B cell (primary cell): ENCODE measurements at regions not wholly inside any gene's neighbourhood (a gene's known extent, or its start where the extent isn't known, plus 50 kb on each side); places are given as distances from the start of the nearest gene placed in this dataset.

Source experiments
- ATAC-seq: fragments of 200-7000 bp; cut with Tn5 transposase; one replicate; pipeline ENCODE4 v1.10.0; 2021; ENCODE audit warnings: low read depth, mild to moderate bottlenecking, moderate number of reproducible peaks, moderate library complexity
- CTCF ChIA-PET: fragments of 350-600 bp; sonication (Branson Sonifier 250); formaldehyde crosslinking; loops from one replicate; lab custom pipeline; 2021; ENCODE audit warnings: antibody characterized with exemption, inconsistent platforms; lab: Charles Lee
- POLR2A ChIA-PET: fragments of 350-600 bp; sonication (Branson Sonifier 250); formaldehyde crosslinking; loops from one replicate; lab custom pipeline; 2021; ENCODE audit warnings: antibody characterized with exemption; lab: Charles Lee
- DNase-seq: peaks from one replicate; pipeline ENCODE4 v3.0.0; 2013
- H2AFZ ChIP-seq: 2 replicates; pipeline ENCODE4 v1.6.1; 2012; ENCODE audit warnings: mild to moderate bottlenecking, low read depth, low read length; ENCODE audit not compliant: insufficient read depth, poor library complexity, severe bottlenecking
- H3K27ac ChIP-seq, 2 donors: 1 replicate in 1 of 2; 2 replicates in 1 of 2; pipeline ENCODE4 v1.5.1; 2012 to 2013; ENCODE audit warnings: low read length in 2 of 2, mild to moderate bottlenecking in 2 of 2, moderate library complexity in 1 of 2
- H3K27me3 ChIP-seq, 4 experiments: fragments of 200-600 bp in 1 of 4; sonication (generic) in 1 of 4; replicated peaks in 1 of 4; 1 replicate in 2 of 4; 2 replicates in 2 of 4; pipeline versions ENCODE4 v1.6.1 to v1.7.0; 2013 to 2016; ENCODE audit warnings: low read length in 3 of 4, mild to moderate bottlenecking in 2 of 4, mixed read lengths in 1 of 4, moderate library complexity in 1 of 4; ENCODE audit not compliant: insufficient read depth in 4 of 4, control insufficient read depth in 3 of 4; ENCODE audit errors: control extremely low read depth in 1 of 4
- H3K36me3 ChIP-seq, 2 experiments: replicated peaks in 1 of 2; 1 replicate in 1 of 2; 2 replicates in 1 of 2; pipeline versions ENCODE4 v1.6.1 to v1.7.1; 2013; ENCODE audit warnings: low read length in 1 of 2; ENCODE audit not compliant: insufficient read depth in 2 of 2, control insufficient read depth in 1 of 2; ENCODE audit errors: control extremely low read depth in 1 of 2, extremely low read depth in 1 of 2
- H3K4me1 ChIP-seq, 2 donors: fragments of 200-600 bp in 1 of 2; sonication (generic) in 1 of 2; 1 replicate in 1 of 2; 2 replicates in 1 of 2; pipeline versions ENCODE4 v1.5.1 to v1.6.1; 2013 to 2017; ENCODE audit warnings: low read length in 2 of 2; ENCODE audit not compliant: control insufficient read depth in 2 of 2, insufficient read depth in 2 of 2
- H3K4me2 ChIP-seq: replicated peaks from 2 replicates; pipeline ENCODE3; 2012; ENCODE audit warnings: mild to moderate bottlenecking, low read depth, low read length; ENCODE audit not compliant: poor library complexity, severe bottlenecking
- H3K4me3 ChIP-seq, 5 experiments: fragments of 200-600 bp in 1 of 5; sonication (generic) in 1 of 5; 1 replicate in 3 of 5; 2 replicates in 2 of 5; pipeline versions ENCODE4 v1.5.1 to v1.7.0; 2011 to 2016; ENCODE audit warnings: low read length in 4 of 5, mild to moderate bottlenecking in 4 of 5, low read depth in 2 of 5, control low read depth in 1 of 5, moderate library complexity in 1 of 5; ENCODE audit not compliant: insufficient read depth in 1 of 5; ENCODE audit errors: control extremely low read depth in 1 of 5, extremely low read depth in 1 of 5
- H3K79me2 ChIP-seq: fragments of 200-600 bp; sonication (generic); one replicate; pipeline ENCODE4 v1.6.0; 2016; ENCODE audit warnings: low read length; ENCODE audit not compliant: control insufficient read depth, insufficient read depth
- H3K9ac ChIP-seq: fragments of 200-600 bp; sonication (generic); 2 replicates; pipeline ENCODE4 v1.6.1; 2017; ENCODE audit warnings: mild to moderate bottlenecking, low read length, moderate library complexity
- H3K9me3 ChIP-seq, 3 donors: one replicate each; pipeline versions ENCODE4 v1.6.1 to v1.7.1; 2013; ENCODE audit warnings: low read length in 2 of 3; ENCODE audit not compliant: control insufficient read depth in 2 of 3, insufficient read depth in 1 of 3; ENCODE audit errors: control extremely low read depth in 1 of 3
- H4K20me1 ChIP-seq: 2 replicates; pipeline ENCODE4 v1.6.0; 2012; ENCODE audit warnings: mild to moderate bottlenecking, low read length; ENCODE audit not compliant: insufficient read depth, control insufficient read depth, poor library complexity, severe bottlenecking
- H3K27ac Mint-ChIP-seq: one replicate; pipeline ENCODE4 v1.8.0; 2021; ENCODE audit warnings: mixed read lengths
- H3K27me3 Mint-ChIP-seq: one replicate; pipeline ENCODE4 v1.8.0; 2021; ENCODE audit warnings: mixed read lengths
- H3K4me1 Mint-ChIP-seq: one replicate; pipeline ENCODE4 v1.8.0; 2021; ENCODE audit warnings: mixed read lengths
- H3K4me3 Mint-ChIP-seq: one replicate; pipeline ENCODE4 v1.8.0; 2021; ENCODE audit warnings: mixed read lengths
- H3K9me3 Mint-ChIP-seq: one replicate; pipeline ENCODE4 v1.8.0; 2022; ENCODE audit warnings: mixed read lengths; ENCODE audit not compliant: insufficient read depth
- CTCF ChIP-seq: fragments of 200-600 bp; IDR thresholded peaks from one replicate; pipeline ENCODE4 v1.8.0; 2022; ENCODE audit warnings: antibody characterized with exemption, mild to moderate bottlenecking
- EZH2 ChIP-seq: IDR thresholded peaks from 2 replicates; pipeline ENCODE4 v1.6.1; 2012; ENCODE audit warnings: borderline replicate concordance, low read depth, mild to moderate bottlenecking, moderate library complexity, low read length; ENCODE audit not compliant: insufficient read depth, poor library complexity, severe bottlenecking
- WGBS: methylation state at CpG from one replicate; pipeline ENCODE4 v1.1.5; 2013; ENCODE audit warnings: missing lambda C conversion rate; ENCODE audit not compliant: insufficient coverage; 5-methylcytosine and 5-hydroxymethylcytosine counted together
- intact Hi-C: fragments of 100-400 bp; cut with micrococcal nuclease; formaldehyde crosslinking; loops from one replicate; pipeline ENCODE4 v1.10.0; 2022

DNA sequence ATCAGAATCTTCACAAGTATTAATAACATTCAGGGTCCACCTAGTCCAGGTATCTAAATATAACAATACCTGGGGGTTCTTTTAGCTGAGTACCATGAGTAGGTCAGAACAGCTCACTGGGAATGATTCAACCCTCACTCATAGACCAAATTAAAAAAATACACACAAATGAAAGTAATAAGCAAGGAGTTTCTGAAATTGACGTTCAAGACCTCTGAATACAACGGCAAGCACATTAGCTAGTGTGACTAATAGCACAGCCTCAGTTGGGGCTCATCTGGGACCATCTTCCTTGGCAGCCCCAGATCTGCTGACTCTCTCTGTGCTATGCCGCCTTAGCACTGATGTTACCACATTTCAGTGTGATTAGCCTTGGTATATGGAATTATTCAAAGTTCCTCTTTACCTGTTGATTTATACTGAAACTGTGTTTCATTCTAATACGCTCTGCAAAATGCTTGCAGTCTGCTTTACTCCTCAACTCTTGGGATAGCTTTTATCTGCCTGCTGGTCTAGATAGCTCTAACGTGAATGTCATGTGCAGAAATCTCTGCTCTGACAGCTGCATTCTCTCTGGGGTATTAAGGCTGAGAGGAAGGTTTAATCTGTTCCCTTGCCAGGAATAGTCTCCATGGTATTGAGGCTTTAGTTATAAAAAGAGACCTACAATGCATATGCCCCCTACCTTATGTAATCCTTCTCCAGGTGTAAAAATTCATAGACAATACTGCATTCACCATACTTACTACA is 153.3 kb downstream of the METTL4 start:
- no peaks in the 10 kb centered on the region for H3K4me1 Mint-ChIP-seq
- no peaks in the 10 kb centered on the region for H3K79me2 ChIP-seq
- H3K4me3 ChIP-seq: no peak overlapping the region
- intact Hi-C loops: no loop called here
- no peaks in the 10 kb centered on the region for H3K9me3 Mint-ChIP-seq
- ChIA-PET CTCF (no interaction called here), POLR2A (no interaction called here)
- ATAC-seq (no peak), DNase-seq (no peak)
- H4K20me1 ChIP-seq: no peaks in the 10 kb centered on the region
- TF ChIP-seq EZH2 (no peak), CTCF (no peak)
- H3K9ac ChIP-seq: no peak overlapping the region
- H3K4me1 ChIP-seq: no peaks in the 10 kb centered on the region
- no peak overlapping the region for H3K4me3 Mint-ChIP-seq
- peaks cover 9% of the 10 kb centered on the region for H3K27me3 Mint-ChIP-seq
- H2AFZ ChIP-seq: no peak overlapping the region
- no peak overlapping the region for H3K27ac ChIP-seq
- no peak overlapping the region for H3K4me2 ChIP-seq
- peaks cover 0 to 2% (median 0%) of the 10 kb centered on the region in 3 donors for H3K9me3 ChIP-seq
- no peak overlapping the region for H3K27ac Mint-ChIP-seq
- H3K36me3 ChIP-seq: no peaks in the 10 kb centered on the region
- peaks cover 0 to 4% (median 0%) of the 10 kb centered on the region in 4 experiments for H3K27me3 ChIP-seq
- 94% methylated on average over 4 of the region's 5 CpGs for WGBS

DNA sequence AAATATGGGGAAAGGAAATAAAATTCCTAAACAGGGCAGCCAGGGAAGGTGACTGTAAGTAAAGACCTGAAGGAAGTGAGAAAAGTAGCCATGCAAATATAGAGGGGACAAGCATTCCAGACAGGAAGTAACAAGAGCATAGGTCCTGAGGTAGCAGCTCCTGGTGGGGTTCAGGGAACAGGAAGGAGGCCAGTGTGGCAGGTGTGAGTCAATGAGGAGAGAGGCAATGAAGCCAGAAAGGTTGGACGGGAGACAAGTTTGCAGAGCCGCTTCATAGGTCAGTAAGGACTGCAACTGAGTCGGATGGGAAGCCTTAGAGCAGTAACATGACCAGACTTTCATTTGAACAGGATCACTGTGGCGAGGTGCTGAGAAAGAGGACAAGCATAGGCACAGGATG is 150.9 kb downstream of the METTL4 start:
- DNase-seq: no peak
- no peak overlapping the region for H3K27ac Mint-ChIP-seq
- no peaks in the 10 kb centered on the region for H3K9me3 Mint-ChIP-seq
- H3K4me1 Mint-ChIP-seq: no peaks in the 10 kb centered on the region
- no peaks in the 10 kb centered on the region for H3K27me3 ChIP-seq
- TF ChIP-seq CTCF (no peak), EZH2 (no peak)
- H3K9ac ChIP-seq: no peak overlapping the region
- H3K4me2 ChIP-seq: no peak overlapping the region
- no peak overlapping the region for H3K4me3 ChIP-seq
- intact Hi-C loops: no loop called here
- 81% methylated on average over 4 of the region's 4 CpGs for WGBS
- H2AFZ ChIP-seq: no peak overlapping the region
- H3K27me3 Mint-ChIP-seq: peaks cover 17% of the 10 kb centered on the region
- H3K27ac ChIP-seq: no peak overlapping the region
- no peak for ATAC-seq
- ChIA-PET POLR2A (no interaction called here), CTCF (no interaction called here)
- no peaks in the 10 kb centered on the region for H4K20me1 ChIP-seq
- no peak overlapping the region for H3K4me3 Mint-ChIP-seq
- no peaks in the 10 kb centered on the region for H3K4me1 ChIP-seq
- peaks cover 0 to 2% (median 0%) of the 10 kb centered on the region in 3 donors for H3K9me3 ChIP-seq
- H3K36me3 ChIP-seq: no peaks in the 10 kb centered on the region
- no peaks in the 10 kb centered on the region for H3K79me2 ChIP-seq
